ENCODE measurements at regions not wholly inside any gene's neighbourhood (a gene's known extent, or its start where the extent isn't known, plus 50 kb on each side); places are given as distances from the start of the nearest gene placed in this dataset.

GRCh38 chr10:78806681-78807221, 262.0 kb upstream of the ZMIZ1 start:
- TF ChIP-seq CTCF (IDR thresholded peaks at IDR 0.05; ENCODE audit: insufficient read depth, missing control alignments): no peak
- no peak for FAIRE-seq

GRCh38 chr10:78807504-78808203, 261.1 kb upstream of the ZMIZ1 start:
- FAIRE-seq (no peak), DNase-seq (ENCODE audit: insufficient read length, low spot score) (peak; percentile 33)
- no peak for TF ChIP-seq CTCF (IDR thresholded peaks at IDR 0.05; ENCODE audit: insufficient read depth, missing control alignments)

More at GRCh38 chr10:78806681-78807221, 262.0 kb upstream of the ZMIZ1 start:
- DNase-seq (ENCODE audit: insufficient read length, low spot score): no peak

- FAIRE-seq (no peak), DNase-seq (ENCODE audit: insufficient read length, low spot score) (no peak)
- TF ChIP-seq CTCF (IDR thresholded peaks at IDR 0.05; ENCODE audit: insufficient read depth, missing control alignments): no peak
Measured at GRCh38 chr10:78808286-78808685, 260.5 kb upstream of the ZMIZ1 start.

GRCh38 chr10:78808736-78809367, 259.9 kb upstream of the ZMIZ1 start:
- FAIRE-seq (no peak), DNase-seq (ENCODE audit: insufficient read length, low spot score) (no peak)
- TF ChIP-seq CTCF (IDR thresholded peaks at IDR 0.05; ENCODE audit: insufficient read depth, missing control alignments): no peak

- DNase-seq (ENCODE audit: insufficient read length, low spot score) (no peak), FAIRE-seq (no peak)
- no peak for TF ChIP-seq CTCF (IDR thresholded peaks at IDR 0.05; ENCODE audit: insufficient read depth, missing control alignments)
Measured at GRCh38 chr10:78811174-78811573, 257.6 kb upstream of the ZMIZ1 start.

GRCh38 chr10:78812571-78813318, 256.0 kb upstream of the ZMIZ1 start:
- no peak for FAIRE-seq
- DNase-seq (ENCODE audit: insufficient read length, low spot score): no peak
- TF ChIP-seq CTCF (IDR thresholded peaks at IDR 0.05; ENCODE audit: insufficient read depth, missing control alignments): no peak

Measured in D721Med (cell line).